ENCODE measurements at regions not wholly inside any gene's neighbourhood (a gene's known extent, or its start where the extent isn't known, plus 50 kb on each side); places are given as distances from the start of the nearest gene placed in this dataset.

DNA sequence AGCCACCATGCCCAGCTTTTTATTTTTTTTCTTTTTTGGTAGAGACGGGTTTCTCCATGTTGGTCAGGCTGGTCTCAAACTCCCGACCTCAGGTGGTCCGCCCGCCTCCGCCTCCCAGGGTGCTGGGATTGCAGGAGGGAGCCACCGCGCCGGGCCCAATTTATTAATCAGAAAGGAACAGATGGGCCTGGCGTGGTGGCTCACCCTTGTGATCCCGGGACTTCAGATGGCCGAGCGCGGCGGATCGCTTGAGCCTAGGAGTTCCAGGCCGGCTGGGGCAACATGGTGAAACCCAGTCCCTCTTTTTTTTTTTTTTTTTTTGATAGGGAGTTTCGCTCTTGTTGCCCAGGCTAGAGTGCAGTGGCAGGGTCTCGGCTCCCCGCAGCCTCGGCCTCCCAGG lies 64.6 kb downstream of the GOLGA6L7 start:
- TF ChIP-seq SP3 (tag by site-specific recombination; IDR thresholded peaks at IDR 0.05) (no peak), KLF9 (tag by site-specific recombination; IDR thresholded peaks at IDR 0.05; ENCODE audit: low read depth) (no peak), ZNF121 (tag by site-specific recombination; IDR thresholded peaks at IDR 0.05) (no peak), ZNF776 (tag by site-specific recombination; IDR thresholded peaks at IDR 0.05; ENCODE audit: borderline replicate concordance) (no peak), ZNF112 (tag by site-specific recombination; IDR thresholded peaks at IDR 0.05) (no peak), ZNF433 (tag by site-specific recombination; IDR thresholded peaks at IDR 0.05; ENCODE audit: low read depth) (no peak), ZNF394 (tag by site-specific recombination; IDR thresholded peaks at IDR 0.05; ENCODE audit: borderline replicate concordance) (no peak), ZNF510 (tag by site-specific recombination; IDR thresholded peaks at IDR 0.05; ENCODE audit: insufficient replicate concordance) (no peak)
- TF ChIP-seq, protein P1, sequence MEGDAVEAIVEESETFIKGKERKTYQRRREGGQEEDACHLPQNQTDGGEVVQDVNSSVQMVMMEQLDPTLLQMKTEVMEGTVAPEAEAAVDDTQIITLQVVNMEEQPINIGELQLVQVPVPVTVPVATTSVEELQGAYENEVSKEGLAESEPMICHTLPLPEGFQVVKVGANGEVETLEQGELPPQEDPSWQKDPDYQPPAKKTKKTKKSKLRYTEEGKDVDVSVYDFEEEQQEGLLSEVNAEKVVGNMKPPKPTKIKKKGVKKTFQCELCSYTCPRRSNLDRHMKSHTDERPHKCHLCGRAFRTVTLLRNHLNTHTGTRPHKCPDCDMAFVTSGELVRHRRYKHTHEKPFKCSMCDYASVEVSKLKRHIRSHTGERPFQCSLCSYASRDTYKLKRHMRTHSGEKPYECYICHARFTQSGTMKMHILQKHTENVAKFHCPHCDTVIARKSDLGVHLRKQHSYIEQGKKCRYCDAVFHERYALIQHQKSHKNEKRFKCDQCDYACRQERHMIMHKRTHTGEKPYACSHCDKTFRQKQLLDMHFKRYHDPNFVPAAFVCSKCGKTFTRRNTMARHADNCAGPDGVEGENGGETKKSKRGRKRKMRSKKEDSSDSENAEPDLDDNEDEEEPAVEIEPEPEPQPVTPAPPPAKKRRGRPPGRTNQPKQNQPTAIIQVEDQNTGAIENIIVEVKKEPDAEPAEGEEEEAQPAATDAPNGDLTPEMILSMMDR (tag by site-specific recombination; IDR thresholded peaks at IDR 0.05), result no peak
- TF ChIP-seq, protein P2, sequence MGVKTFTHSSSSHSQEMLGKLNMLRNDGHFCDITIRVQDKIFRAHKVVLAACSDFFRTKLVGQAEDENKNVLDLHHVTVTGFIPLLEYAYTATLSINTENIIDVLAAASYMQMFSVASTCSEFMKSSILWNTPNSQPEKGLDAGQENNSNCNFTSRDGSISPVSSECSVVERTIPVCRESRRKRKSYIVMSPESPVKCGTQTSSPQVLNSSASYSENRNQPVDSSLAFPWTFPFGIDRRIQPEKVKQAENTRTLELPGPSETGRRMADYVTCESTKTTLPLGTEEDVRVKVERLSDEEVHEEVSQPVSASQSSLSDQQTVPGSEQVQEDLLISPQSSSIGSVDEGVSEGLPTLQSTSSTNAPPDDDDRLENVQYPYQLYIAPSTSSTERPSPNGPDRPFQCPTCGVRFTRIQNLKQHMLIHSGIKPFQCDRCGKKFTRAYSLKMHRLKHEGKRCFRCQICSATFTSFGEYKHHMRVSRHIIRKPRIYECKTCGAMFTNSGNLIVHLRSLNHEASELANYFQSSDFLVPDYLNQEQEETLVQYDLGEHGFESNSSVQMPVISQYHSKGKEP (tag by site-specific recombination; IDR thresholded peaks at IDR 0.05), result no peak
